WI38 (cell line): ENCODE measurements at regions not wholly inside any gene's neighbourhood (a gene's known extent, or its start where the extent isn't known, plus 50 kb on each side); places are given as distances from the start of the nearest gene placed in this dataset.
"Not testable (repeated sequence)": the region's sequence is repeated elsewhere in the genome, so short reads cannot be mapped to it uniquely, and the experiment has no call there.

Experiments used
- H3K4me3 ChIP-seq: 2 replicates; pipeline ENCODE4 v1.5.1; 2011; ENCODE audit warnings: low read depth, mild to moderate bottlenecking, control low read depth, low read length
- CTCF ChIP-seq: IDR thresholded peaks from 2 replicates; pipeline ENCODE4 v1.5.1; 2012; ENCODE audit warnings: low read depth, mild to moderate bottlenecking, control low read depth, low read length

- TF ChIP-seq CTCF = no peak
- no peak overlapping the region for H3K4me3 ChIP-seq
Measured at GRCh38 chr11:81578571-81578970, 1155.1 kb downstream of the FAM181B start.

- H3K4me3 ChIP-seq = no peak overlapping the region
- TF ChIP-seq CTCF = no peak
Measured at GRCh38 chr11:81574301-81574700, 1159.4 kb downstream of the FAM181B start.

GRCh38 chr11:81573367-81573766, 1160.3 kb downstream of the FAM181B start:
- no peak for TF ChIP-seq CTCF

GRCh38 chr11:81570669-81571068, 1163.0 kb downstream of the FAM181B start:
- H3K4me3 ChIP-seq = no peak overlapping the region
- no peak for TF ChIP-seq CTCF

More at GRCh38 chr11:81573367-81573766, 1160.3 kb downstream of the FAM181B start:
- no peak overlapping the region for H3K4me3 ChIP-seq

- no peak overlapping the region for H3K4me3 ChIP-seq
- no peak for TF ChIP-seq CTCF
Measured at GRCh38 chr11:81569999-81570398, 1163.7 kb downstream of the FAM181B start.

GRCh38 chr11:81568918-81569317, 1164.7 kb downstream of the FAM181B start:
- TF ChIP-seq CTCF = no peak
- H3K4me3 ChIP-seq = no peak overlapping the region

- no peak for TF ChIP-seq CTCF
- H3K4me3 ChIP-seq = no peak overlapping the region
Measured at GRCh38 chr11:81548123-81548522, 1185.5 kb downstream of the FAM181B start.

GRCh38 chr11:81539806-81540205, 1193.9 kb downstream of the FAM181B start:
- not testable (repeated sequence) for H3K4me3 ChIP-seq
